Stomach (tissue), 8 donors: ENCODE measurements at regions not wholly inside any gene's neighbourhood (a gene's known extent, or its start where the extent isn't known, plus 50 kb on each side); places are given as distances from the start of the nearest gene placed in this dataset.

Source experiments
- DNase-seq, 2 donors: peaks; one replicate each; pipeline versions ENCODE4 v3.0.0 to v3.0.0-alpha.2; 2013 to 2019
- H3K27ac ChIP-seq, 5 donors: fragments of 200-600 bp in 4 of 5; sonication (generic) in 4 of 5; one replicate each; pipeline ENCODE4 v1.5.1; 2013 to 2019; ENCODE audit warnings: mild to moderate bottlenecking in 1 of 5, moderate library complexity in 1 of 5
- H3K27me3 ChIP-seq, 3 donors: fragments of 200-600 bp; sonication (generic); one replicate each; pipeline ENCODE4 v1.5.1; 2017 to 2019; ENCODE audit warnings: mixed run types in 1 of 3
- H3K36me3 ChIP-seq, 4 donors: fragments of 200-600 bp; sonication (generic); 1 replicate in 3 of 4; 2 replicates in 1 of 4; pipeline ENCODE4 v1.5.1; 2016 to 2019
- H3K4me1 ChIP-seq, 4 donors: fragments of 200-600 bp; sonication (generic); one replicate each; pipeline ENCODE4 v1.5.1; 2016 to 2019
- H3K4me3 ChIP-seq, 4 donors: fragments of 200-600 bp; sonication (generic) in 3 of 4; one replicate each; pipeline ENCODE4 v1.5.1; 2016 to 2019; ENCODE audit warnings: mild to moderate bottlenecking in 1 of 4
- H3K9me3 ChIP-seq, 4 donors: fragments of 200-600 bp; sonication (generic); one replicate each; pipeline ENCODE4 v1.5.1; 2016 to 2019
- EP300 ChIP-seq: sonication (generic); formaldehyde crosslinking; IDR thresholded peaks from one replicate; pipeline ENCODE4 v1.6.1; 2017; ENCODE audit warnings: antibody characterized with exemption
- POLR2A ChIP-seq, 4 donors: fragments of 450-650 bp; IDR thresholded peaks; one replicate each; pipeline ENCODE4 v1.6.1; 2016; ENCODE audit warnings: antibody characterized with exemption in 4 of 4, control low read depth in 2 of 4, mild to moderate bottlenecking in 1 of 4, moderate library complexity in 1 of 4
- POLR2AphosphoS5 ChIP-seq, 3 donors: sonication (generic); formaldehyde crosslinking; IDR thresholded peaks; one replicate each; pipeline ENCODE4 v1.6.1; 2016; ENCODE audit warnings: antibody characterized with exemption in 3 of 3
- WGBS, 5 donors: extraction: QIAGEN DNeasy Blood & Tissue Kit in 3 of 5; methylation state at CpG; one replicate each; pipeline versions ENCODE4 v1.1.5 to v1.1.7; 2013 to 2018; 5-methylcytosine and 5-hydroxymethylcytosine counted together
- intact Hi-C: fragments of 100-400 bp; cut with DNase I; formaldehyde crosslinking; loops from one replicate; pipeline ENCODE4 v1.15.1; 2023; ENCODE audit warnings: low total_unique reads
- TF ChIP-seq, protein P1 (sequence below), 7 experiments: fragments of 450-650 bp in 4 of 7; fragments of 200-600 bp in 3 of 7; sonication (generic) in 3 of 7; IDR thresholded peaks; one replicate each; pipeline ENCODE4 v1.5.1; 2016 to 2019; ENCODE audit warnings: antibody characterized with exemption in 7 of 7, control low read depth in 2 of 7, mild to moderate bottlenecking in 1 of 7
- donor health status: healthy with polysubstance abuse.
- donor health status: Bipolar disorder and iron deficiency.
- donor health status: healthy.

DNA sequence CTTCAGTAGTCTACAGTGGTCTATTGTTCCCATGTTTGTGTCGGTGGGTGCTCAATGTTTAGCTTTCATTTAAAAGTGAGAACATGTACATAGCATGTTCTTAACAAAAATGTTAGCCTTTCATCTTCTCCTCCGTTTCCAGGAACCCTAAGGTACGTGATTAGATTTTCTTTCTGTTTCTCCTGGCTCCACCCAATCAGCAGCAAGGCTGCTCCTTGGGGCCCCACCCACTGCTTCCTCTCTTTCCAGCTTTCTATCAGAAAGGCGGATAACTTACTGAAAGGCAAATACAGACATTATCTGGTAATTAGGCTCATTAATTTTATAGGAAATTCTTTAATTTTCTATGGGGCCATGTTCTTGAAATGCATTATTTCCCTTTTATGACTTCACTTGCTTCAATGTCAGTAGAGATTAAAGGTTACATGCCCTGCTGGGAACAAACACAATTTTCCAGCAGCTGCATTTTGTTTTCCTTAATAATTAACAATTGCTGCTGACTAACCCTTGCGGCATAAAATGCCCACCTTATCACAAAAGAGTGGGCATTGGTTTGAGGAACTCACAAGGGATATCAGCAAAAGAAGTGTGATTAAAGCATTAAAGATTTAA is 324.9 kb upstream of the SNX7 start:
- no peaks in the 10 kb centered on the region for H3K4me1 ChIP-seq
- peak overlapping the region in 4 of 5 donors; percentile 11 to 58 (median 39) for H3K27ac ChIP-seq
- peak; percentile 45 to 66 for DNase-seq
- no peaks in the 10 kb centered on the region for H3K36me3 ChIP-seq
- TF ChIP-seq POLR2AphosphoS5 (IDR thresholded peaks at IDR 0.05) (peak in 1 of 3 donors; percentile 59), POLR2A (IDR thresholded peaks at IDR 0.05) (no peak), EP300 (no peak)
- TF ChIP-seq, protein P1, sequence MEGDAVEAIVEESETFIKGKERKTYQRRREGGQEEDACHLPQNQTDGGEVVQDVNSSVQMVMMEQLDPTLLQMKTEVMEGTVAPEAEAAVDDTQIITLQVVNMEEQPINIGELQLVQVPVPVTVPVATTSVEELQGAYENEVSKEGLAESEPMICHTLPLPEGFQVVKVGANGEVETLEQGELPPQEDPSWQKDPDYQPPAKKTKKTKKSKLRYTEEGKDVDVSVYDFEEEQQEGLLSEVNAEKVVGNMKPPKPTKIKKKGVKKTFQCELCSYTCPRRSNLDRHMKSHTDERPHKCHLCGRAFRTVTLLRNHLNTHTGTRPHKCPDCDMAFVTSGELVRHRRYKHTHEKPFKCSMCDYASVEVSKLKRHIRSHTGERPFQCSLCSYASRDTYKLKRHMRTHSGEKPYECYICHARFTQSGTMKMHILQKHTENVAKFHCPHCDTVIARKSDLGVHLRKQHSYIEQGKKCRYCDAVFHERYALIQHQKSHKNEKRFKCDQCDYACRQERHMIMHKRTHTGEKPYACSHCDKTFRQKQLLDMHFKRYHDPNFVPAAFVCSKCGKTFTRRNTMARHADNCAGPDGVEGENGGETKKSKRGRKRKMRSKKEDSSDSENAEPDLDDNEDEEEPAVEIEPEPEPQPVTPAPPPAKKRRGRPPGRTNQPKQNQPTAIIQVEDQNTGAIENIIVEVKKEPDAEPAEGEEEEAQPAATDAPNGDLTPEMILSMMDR (IDR thresholded peaks at IDR 0.05), result no peak
- 25 to 43% (median 38%) methylated on average over 5 of the region's 5 CpGs for WGBS, 5 donors
- peak overlapping the region in 3 of 4 donors; percentile 10 to 12 (median 10) for H3K4me3 ChIP-seq
- H3K27me3 ChIP-seq, result no peaks in the 10 kb centered on the region
- intact Hi-C loops, result no loop called here
- no peaks in the 10 kb centered on the region for H3K9me3 ChIP-seq

- 63 to 86% (median 83%) methylated on average over 3 of the region's 3 CpGs for WGBS, 5 donors
- TF ChIP-seq, protein P1 (IDR thresholded peaks at IDR 0.05), result no peak
- TF ChIP-seq POLR2AphosphoS5 (IDR thresholded peaks at IDR 0.05), result no peak
- TF ChIP-seq POLR2A (IDR thresholded peaks at IDR 0.05), result no peak
- TF ChIP-seq EP300, result no peak
- Histone ChIP-seq H3K36me3 (no peaks in the 10 kb centered on the region), H3K27me3 (no peaks in the 10 kb centered on the region), H3K4me3 (no peak overlapping the region), H3K9me3 (no peaks in the 10 kb centered on the region), H3K27ac (no peak overlapping the region), H3K4me1 (no peaks in the 10 kb centered on the region)
- no peak for DNase-seq
- intact Hi-C loops, result no loop called here
Observed at GRCh38 chr1:98333936-98334335, 327.6 kb upstream of the SNX7 start.

DNA sequence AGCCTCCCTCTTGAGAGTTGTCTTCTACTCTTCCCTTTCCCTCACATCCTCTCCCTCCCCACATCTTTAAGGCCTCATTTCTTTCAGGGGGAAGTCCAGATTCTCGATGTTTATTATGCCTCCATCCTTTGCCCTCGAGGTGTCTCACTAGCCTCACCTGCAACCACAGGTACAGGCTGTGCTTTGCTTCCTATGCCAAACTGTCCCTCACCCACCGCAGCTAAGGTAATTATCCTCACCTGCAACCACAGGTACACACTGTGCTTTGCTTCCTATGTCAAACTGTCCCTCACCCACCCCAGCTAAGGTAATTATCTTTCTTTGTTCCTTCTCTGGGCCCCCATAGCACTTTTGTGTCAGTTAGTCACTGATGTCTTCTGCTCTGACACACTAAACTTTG is 328.1 kb upstream of the SNX7 start:
- 76 to 87% (median 85%) methylated on average over 3 of the region's 3 CpGs for WGBS, 5 donors
- Histone ChIP-seq H3K9me3 (no peaks in the 10 kb centered on the region), H3K4me3 (no peak overlapping the region), H3K27me3 (no peaks in the 10 kb centered on the region), H3K4me1 (no peaks in the 10 kb centered on the region), H3K36me3 (no peaks in the 10 kb centered on the region), H3K27ac (no peak overlapping the region)
- intact Hi-C loops, result no loop called here
- TF ChIP-seq POLR2A (IDR thresholded peaks at IDR 0.05) (no peak), POLR2AphosphoS5 (IDR thresholded peaks at IDR 0.05) (no peak), EP300 (no peak)
- TF ChIP-seq, protein P1 (IDR thresholded peaks at IDR 0.05), result no peak
- DNase-seq, result no peak

- no peak for TF ChIP-seq POLR2A (IDR thresholded peaks at IDR 0.05)
- TF ChIP-seq POLR2AphosphoS5 (IDR thresholded peaks at IDR 0.05), result no peak
- no peak for TF ChIP-seq EP300
- TF ChIP-seq, protein P1 (IDR thresholded peaks at IDR 0.05), result no peak
- intact Hi-C loops, result no loop called here
- no peak for DNase-seq
- Histone ChIP-seq H3K9me3 (no peaks in the 10 kb centered on the region), H3K4me1 (peaks cover 0 to 14% (median 4%) of the 10 kb centered on the region in 4 donors), H3K4me3 (no peak overlapping the region), H3K27me3 (no peaks in the 10 kb centered on the region), H3K27ac (no peak overlapping the region), H3K36me3 (no peaks in the 10 kb centered on the region)
- 71 to 83% (median 77%) methylated on average over 5 of the region's 5 CpGs for WGBS, 5 donors
Observed at GRCh38 chr1:98331718-98332311, 329.7 kb upstream of the SNX7 start.
